Adrenal gland (tissue), 9 donors: ENCODE measurements at regions not wholly inside any gene's neighbourhood (a gene's known extent, or its start where the extent isn't known, plus 50 kb on each side); places are given as distances from the start of the nearest gene placed in this dataset.

ENCODE experiments used
- DNase-seq, 7 donors: peaks; one replicate each; pipeline ENCODE4 v3.0.0-alpha.2; 2019 to 2020
- H3K27ac ChIP-seq, 5 donors: fragments of 200-600 bp; sonication (generic) in 4 of 5; 1 replicate in 3 of 5; 2 replicates in 2 of 5; pipeline versions ENCODE4 v1.5.1 to v1.8.0; 2016 to 2020; ENCODE audit warnings: mild to moderate bottlenecking in 1 of 5
- H3K27me3 ChIP-seq: fragments of 200-600 bp; 2 replicates; pipeline ENCODE4 v1.8.0; 2021
- H3K36me3 ChIP-seq, 2 donors: fragments of 200-600 bp; replicated peaks in 1 of 2; 1 replicate in 1 of 2; 2 replicates in 1 of 2; pipeline versions ENCODE4 v1.5.1 to v1.8.0; 2018 to 2022
- H3K4me1 ChIP-seq, 2 donors: fragments of 200-600 bp; replicated peaks in 1 of 2; 1 replicate in 1 of 2; 2 replicates in 1 of 2; pipeline versions ENCODE4 v1.5.1 to v1.8.0; 2018 to 2021
- H3K4me3 ChIP-seq, 4 donors: fragments of 200-600 bp; sonication (generic) in 3 of 4; one replicate each; pipeline ENCODE4 v1.5.1; 2016 to 2018
- H3K9me3 ChIP-seq, 3 donors: fragments of 200-600 bp; sonication (generic) in 1 of 3; replicated peaks in 1 of 3; 1 replicate in 2 of 3; 2 replicates in 1 of 3; pipeline versions ENCODE4 v1.5.1 to v1.8.0; 2016 to 2021
- CTCF ChIP-seq, 6 experiments: fragments of 450-650 bp in 4 of 6; fragments of 200-600 bp in 2 of 6; sonication (generic) in 1 of 6; IDR thresholded peaks; 1 replicate in 5 of 6; 2 replicates in 1 of 6; pipeline versions ENCODE4 v1.5.1 to v1.8.0; 2016 to 2021; ENCODE audit warnings: antibody characterized with exemption in 6 of 6, mild to moderate bottlenecking in 2 of 6, moderate library complexity in 1 of 6
- POLR2A ChIP-seq, 2 donors: fragments of 450-650 bp; IDR thresholded peaks; one replicate each; pipeline ENCODE4 v1.6.1; 2017; ENCODE audit warnings: antibody characterized with exemption in 2 of 2, mild to moderate bottlenecking in 2 of 2, moderate library complexity in 1 of 2
- WGBS, 4 donors: extraction: QIAGEN DNeasy Blood & Tissue Kit in 2 of 4; methylation state at CpG; one replicate each; pipeline versions ENCODE4 v1.1.5 to v1.1.7; 2013 to 2017; 5-methylcytosine and 5-hydroxymethylcytosine counted together
- intact Hi-C, 2 donors: fragments of 100-400 bp; cut with DNase I; formaldehyde crosslinking; loops; one replicate each; pipeline versions ENCODE4 v1.14.1 to v1.15.0; 2022 to 2023
- donor health status: healthy with polysubstance abuse.
- donor health status: Bipolar disorder and iron deficiency.
- donor health status: DM: yes; HTN: yes; CAD: no.
- donor health status: DM: no; HTN: no; CAD: no.
- donor health status: DM: no; HTN: no; CAD: no.

GRCh38 chr4:96626023-96626422 is 786.1 kb downstream of the PDHA2 start:
- H3K27me3 ChIP-seq, result no peaks in the 10 kb centered on the region
- WGBS, 4 donors, result 76 to 89% (median 83%) methylated on average over 3 of the region's 3 CpGs
- TF ChIP-seq CTCF (IDR thresholded peaks at IDR 0.05), result no peak
- no peak for TF ChIP-seq POLR2A (IDR thresholded peaks at IDR 0.05)
- H3K9me3 ChIP-seq, result no peaks in the 10 kb centered on the region
- intact Hi-C loops, result no loop called here
- H3K4me3 ChIP-seq, result no peak overlapping the region
- no peak for DNase-seq
- H3K27ac ChIP-seq, result no peak overlapping the region
- H3K36me3 ChIP-seq, result no peaks in the 10 kb centered on the region
- H3K4me1 ChIP-seq, result no peaks in the 10 kb centered on the region

- Histone ChIP-seq H3K4me1 (no peaks in the 10 kb centered on the region), H3K27me3 (no peaks in the 10 kb centered on the region), H3K4me3 (no peak overlapping the region), H3K9me3 (no peaks in the 10 kb centered on the region), H3K36me3 (no peaks in the 10 kb centered on the region), H3K27ac (no peak overlapping the region)
- no peak for DNase-seq
- intact Hi-C loops, result no loop called here
- WGBS, 4 donors, result 73 to 84% (median 82%) methylated on average over 2 of the region's 2 CpGs
- TF ChIP-seq CTCF (IDR thresholded peaks at IDR 0.05) (no peak), POLR2A (IDR thresholded peaks at IDR 0.05) (no peak)
These were observed 790.9 kb downstream of the PDHA2 start for GRCh38 chr4:96630839-96631238.

- H3K36me3 ChIP-seq, result no peaks in the 10 kb centered on the region
- WGBS, 4 donors, result 44 to 67% (median 65%) methylated on average over 1 of the region's 1 CpG
- no peak for DNase-seq
- H3K9me3 ChIP-seq, result no peaks in the 10 kb centered on the region
- no peak overlapping the region for H3K4me3 ChIP-seq
- no peak for TF ChIP-seq CTCF (IDR thresholded peaks at IDR 0.05)
- TF ChIP-seq POLR2A (IDR thresholded peaks at IDR 0.05), result no peak
- intact Hi-C loops, result no loop called here
- H3K27ac ChIP-seq, result no peak overlapping the region
- no peaks in the 10 kb centered on the region for H3K4me1 ChIP-seq
- H3K27me3 ChIP-seq, result no peaks in the 10 kb centered on the region
These were observed 798.1 kb downstream of the PDHA2 start for GRCh38 chr4:96637971-96638412.

GRCh38 chr4:96639932-96640331 is 800.0 kb downstream of the PDHA2 start:
- no peak for TF ChIP-seq POLR2A (IDR thresholded peaks at IDR 0.05)
- TF ChIP-seq CTCF (IDR thresholded peaks at IDR 0.05), result no peak
- DNase-seq, result no peak
- no peaks in the 10 kb centered on the region for H3K4me1 ChIP-seq

More at GRCh38 chr4:96639932-96640331, 800.0 kb downstream of the PDHA2 start:
- Histone ChIP-seq H3K9me3 (no peaks in the 10 kb centered on the region), H3K27me3 (no peaks in the 10 kb centered on the region), H3K36me3 (no peaks in the 10 kb centered on the region), H3K4me3 (no peak overlapping the region), H3K27ac (no peak overlapping the region)
- intact Hi-C loops, result no loop called here
